Fibroblast of pulmonary artery (primary cell): ENCODE measurements at regions not wholly inside any gene's neighbourhood (a gene's known extent, or its start where the extent isn't known, plus 50 kb on each side); places are given as distances from the start of the nearest gene placed in this dataset.

ENCODE experiments used
- DNase-seq: peaks from one replicate; pipeline ENCODE4 v3.0.0-alpha.2; 2010; ENCODE audit warnings: low read depth
- H3K4me3 ChIP-seq: replicated peaks from 2 replicates; pipeline ENCODE4 v1.5.1; 2011; ENCODE audit warnings: low read depth, mild to moderate bottlenecking, control low read depth, low read length, moderate library complexity
- TF ChIP-seq, protein P1 (sequence below): IDR thresholded peaks from 2 replicates; pipeline ENCODE4 v1.5.1; 2011; ENCODE audit warnings: mild to moderate bottlenecking, control low read depth, low read length, inconsistent platforms; ENCODE audit errors: missing control alignments

- DNase-seq: no peak
- TF ChIP-seq, protein P1, sequence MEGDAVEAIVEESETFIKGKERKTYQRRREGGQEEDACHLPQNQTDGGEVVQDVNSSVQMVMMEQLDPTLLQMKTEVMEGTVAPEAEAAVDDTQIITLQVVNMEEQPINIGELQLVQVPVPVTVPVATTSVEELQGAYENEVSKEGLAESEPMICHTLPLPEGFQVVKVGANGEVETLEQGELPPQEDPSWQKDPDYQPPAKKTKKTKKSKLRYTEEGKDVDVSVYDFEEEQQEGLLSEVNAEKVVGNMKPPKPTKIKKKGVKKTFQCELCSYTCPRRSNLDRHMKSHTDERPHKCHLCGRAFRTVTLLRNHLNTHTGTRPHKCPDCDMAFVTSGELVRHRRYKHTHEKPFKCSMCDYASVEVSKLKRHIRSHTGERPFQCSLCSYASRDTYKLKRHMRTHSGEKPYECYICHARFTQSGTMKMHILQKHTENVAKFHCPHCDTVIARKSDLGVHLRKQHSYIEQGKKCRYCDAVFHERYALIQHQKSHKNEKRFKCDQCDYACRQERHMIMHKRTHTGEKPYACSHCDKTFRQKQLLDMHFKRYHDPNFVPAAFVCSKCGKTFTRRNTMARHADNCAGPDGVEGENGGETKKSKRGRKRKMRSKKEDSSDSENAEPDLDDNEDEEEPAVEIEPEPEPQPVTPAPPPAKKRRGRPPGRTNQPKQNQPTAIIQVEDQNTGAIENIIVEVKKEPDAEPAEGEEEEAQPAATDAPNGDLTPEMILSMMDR: no peak
- no peak overlapping the region for H3K4me3 ChIP-seq
Measured at GRCh38 chr1:83555871-83556270, 443.1 kb downstream of the TTLL7 start.

DNA sequence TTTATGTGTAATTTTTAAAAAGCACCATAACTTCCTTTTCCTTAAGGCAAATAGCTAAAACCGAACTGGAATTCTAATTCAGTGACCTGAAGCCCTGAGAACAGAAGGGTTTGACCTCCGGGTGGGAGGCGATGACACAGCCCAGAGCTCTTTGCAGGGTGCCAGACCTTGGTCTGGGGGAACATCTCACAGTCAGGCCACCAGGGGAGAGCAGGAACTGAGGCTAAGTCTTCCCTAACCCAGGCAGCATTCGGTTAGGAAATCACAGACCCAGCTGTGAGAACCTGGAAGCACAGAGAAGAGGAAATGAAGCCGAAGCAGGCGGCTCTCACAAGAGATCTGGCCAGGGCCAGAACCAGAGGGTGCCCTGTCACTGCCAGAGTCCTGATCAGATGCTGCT is 444.8 kb downstream of the TTLL7 start:
- H3K4me3 ChIP-seq: no peak overlapping the region
- TF ChIP-seq, protein P1: no peak
- no peak for DNase-seq

DNA sequence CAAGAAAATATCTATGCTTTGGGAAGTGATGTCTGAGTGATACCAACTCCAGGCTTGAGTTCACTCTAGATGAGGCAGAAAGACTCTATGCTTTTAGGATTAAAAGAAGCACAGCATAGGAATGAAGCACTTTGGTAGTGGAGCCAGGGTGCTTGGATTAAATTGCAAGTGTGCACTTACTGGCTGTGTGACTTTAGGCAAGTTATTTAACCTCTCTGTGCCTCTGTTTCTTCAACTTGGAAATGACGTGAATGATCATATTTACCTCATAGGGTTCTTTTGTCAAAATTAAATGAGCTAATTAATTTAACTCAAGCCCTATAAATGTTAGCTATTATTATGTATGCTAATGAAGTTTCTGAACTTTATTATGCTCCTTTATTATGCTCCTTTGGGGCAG is 446.1 kb downstream of the TTLL7 start:
- TF ChIP-seq, protein P1: no peak
- no peak for DNase-seq
- H3K4me3 ChIP-seq: no peak overlapping the region

DNA sequence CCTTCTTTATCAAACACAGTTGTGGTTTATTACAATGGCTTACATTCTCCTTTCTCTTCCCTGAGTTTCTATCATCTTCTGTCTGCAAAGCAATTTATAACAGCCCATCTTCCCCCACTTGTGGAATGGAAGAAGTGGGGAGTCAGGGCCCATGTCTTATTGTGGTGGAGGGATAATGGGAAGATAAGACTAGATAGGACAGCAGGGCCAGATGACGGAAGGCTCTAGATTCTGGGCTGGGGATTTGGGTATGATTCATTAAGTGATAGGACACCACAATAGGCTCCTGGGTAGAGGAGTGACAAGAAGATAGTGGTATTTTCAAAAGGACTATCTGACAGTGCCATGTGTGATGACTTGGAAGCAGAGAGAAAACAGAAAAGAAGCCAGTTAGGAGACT is 450.6 kb downstream of the TTLL7 start:
- no peak for DNase-seq
- TF ChIP-seq, protein P1: no peak
- H3K4me3 ChIP-seq: no peak overlapping the region

DNA sequence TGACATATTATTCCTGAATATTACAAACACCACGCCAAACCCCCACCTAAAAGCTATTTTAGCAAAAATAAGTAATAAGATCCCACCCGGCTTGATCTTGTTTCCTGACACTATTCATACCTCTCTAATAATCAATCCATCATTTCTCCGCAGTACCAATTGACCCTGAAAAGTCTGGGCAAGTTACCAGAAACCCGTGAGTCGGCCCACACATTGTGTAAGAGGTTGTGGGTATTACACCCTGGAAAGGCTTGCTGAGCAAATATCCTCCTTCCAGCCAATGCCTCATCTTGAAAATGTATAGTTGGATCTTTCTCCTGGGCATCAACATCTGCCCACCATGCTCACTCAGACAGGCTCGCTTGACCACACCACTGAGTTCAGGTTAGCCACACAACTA is 451.0 kb downstream of the TTLL7 start:
- peak; percentile 3 for DNase-seq
- no peak overlapping the region for H3K4me3 ChIP-seq
- TF ChIP-seq, protein P1: no peak

DNA sequence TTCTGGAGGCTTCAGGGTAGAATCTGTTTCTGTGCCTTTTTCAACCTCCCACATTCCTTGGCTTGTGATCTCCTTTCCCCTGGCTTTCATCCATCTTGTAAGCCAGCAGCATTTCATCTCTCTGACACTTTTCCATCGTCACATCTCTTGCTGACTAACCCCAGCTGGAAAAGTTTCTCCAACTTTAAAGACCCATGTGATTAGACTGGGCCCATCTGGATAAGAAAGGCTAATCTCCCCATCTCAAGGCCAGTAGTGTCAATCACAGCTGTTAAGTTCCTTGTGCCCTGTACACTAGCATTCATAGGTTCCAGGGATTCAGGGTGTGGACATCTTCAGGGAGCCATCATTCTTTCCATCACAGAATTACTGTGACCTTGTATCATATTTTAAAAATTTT is 452.1 kb downstream of the TTLL7 start:
- TF ChIP-seq, protein P1: no peak
- DNase-seq: peak; percentile 6
- no peak overlapping the region for H3K4me3 ChIP-seq

DNA sequence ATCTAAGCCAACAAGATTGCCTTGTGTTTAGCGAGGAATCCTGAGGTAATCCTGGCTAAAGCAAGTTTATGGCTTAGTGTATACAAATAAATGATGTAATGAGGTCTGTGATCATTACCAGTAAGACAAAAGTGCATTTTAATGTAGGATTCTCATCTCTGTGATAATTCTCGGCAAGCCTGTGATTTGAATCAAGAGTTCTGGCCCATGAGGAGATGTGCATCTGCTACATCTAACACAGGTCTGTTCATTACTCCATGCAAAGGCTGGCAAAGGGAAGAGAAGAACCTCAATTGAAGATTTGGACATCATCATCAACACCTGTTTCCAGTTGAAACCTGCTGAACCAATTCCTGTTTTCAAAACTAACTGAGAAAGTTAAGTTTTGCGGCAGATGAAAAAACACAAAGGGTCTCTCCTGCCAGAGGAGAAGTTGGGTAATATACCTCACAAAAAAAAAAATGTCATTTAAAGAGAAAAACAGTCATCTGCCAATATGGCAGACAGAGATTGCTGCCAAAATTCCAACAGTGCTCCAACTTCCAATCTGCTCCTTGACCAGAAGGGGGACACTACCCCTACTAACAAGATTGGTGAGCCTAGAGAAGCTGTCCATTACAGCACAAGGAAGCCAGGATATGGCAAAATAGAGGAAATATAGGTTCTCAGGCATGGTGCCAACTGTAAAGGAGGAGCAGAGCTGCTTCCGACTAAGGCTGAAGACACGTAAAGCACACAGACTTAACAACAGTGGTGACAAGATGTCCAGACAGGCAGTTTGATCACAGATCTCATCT is 453.7 kb downstream of the TTLL7 start:
- TF ChIP-seq, protein P1: no peak
- DNase-seq: no peak
- no peak overlapping the region for H3K4me3 ChIP-seq
